ENCODE measurements at regions not wholly inside any gene's neighbourhood (a gene's known extent, or its start where the extent isn't known, plus 50 kb on each side); places are given as distances from the start of the nearest gene placed in this dataset.
"Not testable (repeated sequence)": the region's sequence is repeated elsewhere in the genome, so short reads cannot be mapped to it uniquely, and the experiment has no call there.

DNA sequence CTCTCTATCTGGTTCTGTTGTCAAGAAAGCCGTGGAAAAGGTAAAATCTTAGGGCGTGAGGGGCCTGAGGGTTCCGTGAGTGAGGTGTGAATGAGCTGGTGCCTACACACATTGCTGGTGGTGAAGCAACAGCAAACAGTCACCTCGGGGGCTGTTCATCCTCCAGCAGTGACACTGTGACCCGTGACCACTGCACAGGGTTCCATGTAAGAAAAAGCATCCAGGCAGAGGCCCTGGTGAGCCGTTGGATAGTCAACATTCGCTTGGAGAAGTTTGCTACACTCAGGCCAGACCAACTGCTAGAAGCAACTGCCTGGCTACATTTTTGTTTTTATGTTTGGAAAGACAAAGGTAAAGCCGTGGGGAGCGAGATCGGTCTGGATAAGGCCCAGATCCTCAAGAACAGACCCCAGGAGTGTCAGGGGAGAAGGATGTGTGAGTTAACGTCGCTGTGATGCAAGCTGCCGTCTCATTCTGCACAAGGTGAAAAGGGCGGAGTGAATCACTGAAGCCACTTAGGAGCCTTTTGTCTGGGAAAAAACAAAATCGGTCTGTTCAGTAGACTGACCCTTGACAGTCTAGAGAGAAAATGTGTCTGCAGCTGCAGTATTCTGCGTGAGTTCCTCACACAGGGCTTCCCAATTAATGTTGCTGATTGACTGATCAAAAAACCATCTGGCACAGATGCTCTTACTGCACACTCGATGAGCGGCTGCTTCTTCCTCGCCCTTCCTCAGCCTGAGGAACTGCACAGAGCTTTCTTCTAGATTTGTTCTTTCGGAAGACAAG lies 404.0 kb downstream of the SMOC2 start:
- TF ChIP-seq, protein P1, sequence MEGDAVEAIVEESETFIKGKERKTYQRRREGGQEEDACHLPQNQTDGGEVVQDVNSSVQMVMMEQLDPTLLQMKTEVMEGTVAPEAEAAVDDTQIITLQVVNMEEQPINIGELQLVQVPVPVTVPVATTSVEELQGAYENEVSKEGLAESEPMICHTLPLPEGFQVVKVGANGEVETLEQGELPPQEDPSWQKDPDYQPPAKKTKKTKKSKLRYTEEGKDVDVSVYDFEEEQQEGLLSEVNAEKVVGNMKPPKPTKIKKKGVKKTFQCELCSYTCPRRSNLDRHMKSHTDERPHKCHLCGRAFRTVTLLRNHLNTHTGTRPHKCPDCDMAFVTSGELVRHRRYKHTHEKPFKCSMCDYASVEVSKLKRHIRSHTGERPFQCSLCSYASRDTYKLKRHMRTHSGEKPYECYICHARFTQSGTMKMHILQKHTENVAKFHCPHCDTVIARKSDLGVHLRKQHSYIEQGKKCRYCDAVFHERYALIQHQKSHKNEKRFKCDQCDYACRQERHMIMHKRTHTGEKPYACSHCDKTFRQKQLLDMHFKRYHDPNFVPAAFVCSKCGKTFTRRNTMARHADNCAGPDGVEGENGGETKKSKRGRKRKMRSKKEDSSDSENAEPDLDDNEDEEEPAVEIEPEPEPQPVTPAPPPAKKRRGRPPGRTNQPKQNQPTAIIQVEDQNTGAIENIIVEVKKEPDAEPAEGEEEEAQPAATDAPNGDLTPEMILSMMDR (IDR thresholded peaks at IDR 0.05; ENCODE audit: unreplicated experiment): no peak
- Mint-ChIP-seq H3K27me3 (ENCODE audit: insufficient read depth, unreplicated experiment) (peaks cover 11% of the 10 kb centered on the region), H3K36me3 (ENCODE audit: insufficient read depth, unreplicated experiment) (no peaks in the 10 kb centered on the region), H3K4me1 (ENCODE audit: insufficient read depth, unreplicated experiment) (peaks cover 5% of the 10 kb centered on the region), H3K9me3 (ENCODE audit: unreplicated experiment) (no peaks in the 10 kb centered on the region), H3K4me3 (ENCODE audit: unreplicated experiment) (no peak overlapping the region), H3K27ac (ENCODE audit: low read depth, unreplicated experiment) (no peak overlapping the region)
- no TSS peak for BruUV-seq (replicated peaks)
- no peak for DNase-seq (ENCODE audit: unreplicated experiment)
- ChIA-PET POLR2A (interaction anchor here (0.6 kb wide), 1 partner anchor 1340 kb away, joined by 3 read pairs; no protein-coding TSS in a partner anchor), CTCF (no interaction called here)
- intact Hi-C loops (cut with micrococcal nuclease): no loop called here

DNA sequence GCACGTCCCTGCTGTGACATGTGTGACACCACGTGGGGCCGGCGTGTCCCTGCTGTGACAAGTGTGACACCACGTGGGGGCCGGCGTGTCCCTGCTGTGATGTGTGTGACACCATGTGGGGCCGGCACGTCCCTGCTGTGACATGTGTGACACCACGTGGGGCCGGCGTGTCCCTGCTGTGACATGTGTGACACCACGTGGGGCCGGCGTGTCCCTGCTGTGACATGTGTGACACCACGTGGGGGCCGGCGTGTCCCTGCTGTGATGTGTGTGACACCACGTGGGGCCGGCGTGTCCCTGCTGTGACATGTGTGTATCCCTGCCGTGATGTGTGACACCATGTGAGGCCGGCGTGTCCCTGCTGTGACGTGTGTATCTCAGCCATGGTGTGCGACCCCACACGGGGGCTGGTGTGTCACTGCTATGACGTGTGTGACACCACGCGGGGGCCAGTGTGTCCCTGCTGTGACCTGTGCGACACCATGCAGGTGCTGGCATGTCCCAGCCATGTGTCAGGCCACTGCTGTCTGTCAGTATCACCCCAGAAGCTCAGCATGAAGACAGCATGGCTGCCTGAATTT lies 401.7 kb downstream of the SMOC2 start:
- not testable (repeated sequence) for H3K27ac Mint-ChIP-seq (ENCODE audit: low read depth, unreplicated experiment)
- POLR2A ChIA-PET: interaction anchor here (0.7 kb wide), 1 partner anchor 1578 kb away, joined by 3 read pairs; no protein-coding TSS in a partner anchor

DNA sequence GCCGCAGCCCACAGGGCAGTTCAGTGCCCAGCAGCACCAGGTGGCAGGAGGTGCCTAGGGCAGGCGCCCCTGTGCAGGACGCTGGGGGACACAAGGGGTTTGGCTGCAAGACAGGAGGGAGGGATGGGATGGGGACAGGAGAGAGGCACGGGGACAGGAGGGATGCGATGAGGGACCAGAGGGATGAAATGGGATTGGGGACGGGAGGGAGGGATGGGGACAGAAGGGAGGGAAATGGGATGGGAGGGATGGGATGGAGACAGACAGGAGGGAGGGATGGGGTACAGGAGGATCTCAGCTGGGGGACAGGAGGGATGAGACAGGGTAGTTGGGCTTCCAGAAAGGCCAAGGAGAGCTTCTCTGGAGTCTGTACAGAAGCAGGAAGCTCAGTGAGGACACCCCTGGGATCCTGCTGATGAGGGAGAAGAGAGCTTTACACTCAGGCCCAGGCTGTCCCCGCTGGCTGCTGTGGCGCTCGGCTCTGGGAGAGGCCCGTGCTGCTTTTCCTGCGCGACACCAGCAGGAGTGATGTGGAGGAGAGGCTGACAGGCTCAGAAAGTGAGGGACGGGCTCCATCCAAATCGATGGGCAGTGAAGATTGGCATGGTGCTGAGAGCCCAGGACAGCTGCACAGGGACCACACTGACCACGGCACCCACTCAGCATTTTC lies 400.8 kb downstream of the SMOC2 start:
- CTCF ChIA-PET: no interaction called here
- no TSS peak for BruUV-seq (replicated peaks)
- Mint-ChIP-seq H3K27ac (ENCODE audit: low read depth, unreplicated experiment) (no peak overlapping the region), H3K27me3 (ENCODE audit: insufficient read depth, unreplicated experiment) (peaks cover 20% of the 10 kb centered on the region), H3K9me3 (ENCODE audit: unreplicated experiment) (peaks cover 7% of the 10 kb centered on the region), H3K4me3 (ENCODE audit: unreplicated experiment) (no peak overlapping the region), H3K4me1 (ENCODE audit: insufficient read depth, unreplicated experiment) (peaks cover 5% of the 10 kb centered on the region), H3K36me3 (ENCODE audit: insufficient read depth, unreplicated experiment) (no peaks in the 10 kb centered on the region)
- intact Hi-C loops (cut with micrococcal nuclease): no loop called here
- TF ChIP-seq, protein P1 (IDR thresholded peaks at IDR 0.05; ENCODE audit: unreplicated experiment): no peak
- POLR2A ChIA-PET: no interaction called here
- DNase-seq (ENCODE audit: unreplicated experiment): no peak

More for the DNA sequence above, 401.7 kb downstream of the SMOC2 start:
- H3K9me3 Mint-ChIP-seq (ENCODE audit: unreplicated experiment); BruUV-seq (replicated peaks); CTCF ChIA-PET; H3K4me1 Mint-ChIP-seq (ENCODE audit: insufficient read depth, unreplicated experiment); H3K36me3 Mint-ChIP-seq (ENCODE audit: insufficient read depth, unreplicated experiment); intact Hi-C loops (cut with micrococcal nuclease); H3K4me3 Mint-ChIP-seq (ENCODE audit: unreplicated experiment); DNase-seq (ENCODE audit: unreplicated experiment): not testable (repeated sequence)
- H3K27me3 Mint-ChIP-seq (ENCODE audit: insufficient read depth, unreplicated experiment): peaks cover 11% of the 10 kb centered on the region

DNA sequence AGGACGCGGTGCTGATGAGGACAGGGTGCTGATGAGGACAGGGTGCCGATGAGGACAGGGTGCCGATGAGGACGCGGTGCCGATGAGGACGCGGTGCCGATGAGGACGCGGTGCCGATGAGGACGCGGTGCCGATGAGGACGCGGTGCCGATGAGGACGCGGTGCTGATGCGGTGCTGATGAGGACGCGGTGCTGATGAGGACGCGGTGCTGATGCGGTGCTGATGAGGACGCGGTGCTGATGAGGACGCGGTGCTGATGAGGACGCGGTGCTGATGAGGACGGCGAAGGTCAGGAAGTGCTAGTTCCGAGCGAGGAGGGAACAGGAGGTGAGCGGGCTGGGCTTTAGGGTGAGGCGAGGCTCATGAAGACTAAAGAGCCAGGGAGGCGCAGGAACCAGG lies 399.9 kb downstream of the SMOC2 start:
- DNase-seq (ENCODE audit: unreplicated experiment); intact Hi-C loops (cut with micrococcal nuclease); CTCF ChIA-PET: not testable (repeated sequence)

DNA sequence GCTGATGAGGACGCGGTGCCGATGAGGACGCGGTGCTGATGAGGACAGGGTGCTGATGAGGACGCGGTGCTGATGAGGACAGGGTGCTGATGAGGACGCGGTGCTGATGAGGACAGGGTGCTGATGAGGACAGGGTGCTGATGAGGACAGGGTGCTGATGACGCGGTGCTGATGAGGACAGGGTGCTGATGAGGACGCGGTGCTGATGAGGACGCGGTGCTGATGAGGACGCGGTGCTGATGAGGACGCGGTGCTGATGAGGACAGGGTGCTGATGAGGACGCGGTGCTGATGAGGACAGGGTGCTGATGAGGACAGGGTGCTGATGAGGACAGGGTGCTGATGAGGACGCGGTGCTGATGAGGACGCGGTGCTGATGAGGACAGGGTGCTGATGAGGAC lies 399.3 kb downstream of the SMOC2 start:
- POLR2A ChIA-PET; H3K36me3 Mint-ChIP-seq (ENCODE audit: insufficient read depth, unreplicated experiment); CTCF ChIA-PET; H3K9me3 Mint-ChIP-seq (ENCODE audit: unreplicated experiment); intact Hi-C loops (cut with micrococcal nuclease); H3K27ac Mint-ChIP-seq (ENCODE audit: low read depth, unreplicated experiment); DNase-seq (ENCODE audit: unreplicated experiment); H3K4me3 Mint-ChIP-seq (ENCODE audit: unreplicated experiment); H3K4me1 Mint-ChIP-seq (ENCODE audit: insufficient read depth, unreplicated experiment); BruUV-seq (replicated peaks): not testable (repeated sequence)
- H3K27me3 Mint-ChIP-seq (ENCODE audit: insufficient read depth, unreplicated experiment): peaks cover 35% of the 10 kb centered on the region

More for the DNA sequence above, 399.9 kb downstream of the SMOC2 start:
- H3K27ac Mint-ChIP-seq (ENCODE audit: low read depth, unreplicated experiment); H3K36me3 Mint-ChIP-seq (ENCODE audit: insufficient read depth, unreplicated experiment); H3K4me1 Mint-ChIP-seq (ENCODE audit: insufficient read depth, unreplicated experiment); POLR2A ChIA-PET; H3K9me3 Mint-ChIP-seq (ENCODE audit: unreplicated experiment); H3K4me3 Mint-ChIP-seq (ENCODE audit: unreplicated experiment); BruUV-seq (replicated peaks): not testable (repeated sequence)
- peaks cover 29% of the 10 kb centered on the region for H3K27me3 Mint-ChIP-seq (ENCODE audit: insufficient read depth, unreplicated experiment)

All from MCF 10A (cell line).